ENCODE measurements at regions not wholly inside any gene's neighbourhood (a gene's known extent, or its start where the extent isn't known, plus 50 kb on each side); places are given as distances from the start of the nearest gene placed in this dataset.

DNA sequence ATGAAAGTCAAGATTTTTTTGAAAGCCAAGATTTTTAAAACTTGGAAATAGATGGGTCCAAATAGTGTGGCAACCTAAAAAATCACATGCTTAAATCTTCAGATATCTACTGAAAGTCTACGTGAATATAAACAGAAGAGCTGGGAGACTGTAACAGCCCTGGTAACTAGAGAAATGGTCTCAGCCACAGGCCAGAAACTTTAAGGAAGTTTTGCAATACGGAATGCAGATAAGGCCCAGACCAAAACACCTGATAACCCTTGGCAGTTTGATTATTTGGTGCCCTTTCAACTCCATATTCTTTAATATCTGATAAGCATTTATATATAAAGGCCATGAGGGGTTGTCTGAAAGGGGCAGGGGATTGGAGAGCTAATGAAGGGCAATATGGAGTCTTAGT lies 537.3 kb upstream of the TGFBR2 start:
- no peak for FAIRE-seq

DNA sequence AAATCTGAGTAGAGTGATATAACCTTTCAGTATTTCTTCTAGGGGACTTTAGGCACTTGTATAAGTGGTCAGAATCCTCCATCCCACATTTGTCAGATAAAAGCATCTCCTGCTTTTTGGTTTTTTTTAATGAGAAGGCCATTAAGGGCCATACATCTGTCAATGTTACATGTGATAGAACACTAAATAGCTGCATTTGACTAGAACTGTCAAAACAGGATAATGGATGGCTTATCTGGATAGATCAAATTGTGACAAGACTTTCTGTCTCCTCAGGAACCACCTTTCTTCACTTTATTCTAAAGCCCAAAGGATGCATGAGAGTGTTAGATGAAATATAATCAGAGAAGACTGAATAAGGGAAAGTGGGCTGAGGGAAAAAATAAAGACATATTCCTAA lies 533.4 kb upstream of the TGFBR2 start:
- no peak for FAIRE-seq

DNA sequence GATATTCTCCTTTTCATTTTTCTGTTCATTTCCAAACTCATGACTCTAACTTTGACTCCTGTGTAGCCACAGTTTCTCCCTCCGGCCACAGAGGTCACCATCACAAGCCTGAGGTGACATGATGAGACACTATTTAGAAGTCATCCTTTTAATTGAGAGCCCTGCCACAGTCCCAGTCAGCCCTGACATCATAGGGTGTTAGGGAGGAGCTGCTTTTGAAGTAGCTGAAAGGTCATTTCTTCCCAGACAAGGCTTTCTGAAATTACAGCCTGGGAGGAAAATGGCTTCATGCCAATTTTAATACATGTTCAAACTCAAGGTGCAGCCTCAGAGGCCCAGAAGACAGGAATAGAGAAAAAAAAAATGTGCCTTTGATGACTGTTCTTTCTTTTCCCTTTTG lies 532.8 kb upstream of the TGFBR2 start:
- no peak for FAIRE-seq

DNA sequence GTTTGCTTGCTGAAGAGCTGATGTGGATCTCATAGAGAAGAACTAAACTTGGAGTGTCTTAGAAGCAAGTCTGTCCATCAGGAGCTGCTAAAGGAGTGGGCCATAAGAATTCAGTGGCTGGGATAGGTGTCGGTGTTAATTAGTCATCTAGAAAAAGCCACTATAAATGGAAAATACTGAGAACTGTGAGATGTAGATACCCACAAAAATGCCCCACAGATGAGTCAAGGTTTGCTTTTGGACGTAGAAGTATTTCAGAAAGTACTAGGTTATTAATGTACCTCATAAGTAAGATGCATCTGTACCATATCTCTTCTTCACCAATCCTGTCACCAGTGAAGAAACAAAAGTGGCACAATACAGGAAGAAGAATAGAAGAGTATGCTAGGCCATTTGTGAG lies 530.9 kb upstream of the TGFBR2 start:
- FAIRE-seq = no peak

DNA sequence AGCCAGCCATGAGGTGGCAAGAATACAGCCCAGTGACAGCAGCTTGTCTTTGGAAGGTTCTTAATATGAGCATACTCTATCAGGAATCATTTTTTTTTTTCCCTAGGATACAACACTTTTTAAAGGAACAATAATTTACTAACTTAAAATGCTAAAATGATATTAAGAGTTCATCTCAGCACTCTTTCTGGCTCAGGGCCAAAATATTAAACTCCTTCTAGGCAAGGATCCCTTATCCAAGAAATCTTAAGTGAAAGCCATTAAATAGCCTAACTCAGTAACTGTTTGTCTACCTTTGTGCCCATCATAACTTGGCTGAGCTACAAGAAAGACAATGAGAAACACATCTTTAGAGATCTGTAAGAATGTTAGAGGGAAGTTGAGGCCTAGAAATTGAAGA lies 529.5 kb upstream of the TGFBR2 start:
- no peak for FAIRE-seq

DNA sequence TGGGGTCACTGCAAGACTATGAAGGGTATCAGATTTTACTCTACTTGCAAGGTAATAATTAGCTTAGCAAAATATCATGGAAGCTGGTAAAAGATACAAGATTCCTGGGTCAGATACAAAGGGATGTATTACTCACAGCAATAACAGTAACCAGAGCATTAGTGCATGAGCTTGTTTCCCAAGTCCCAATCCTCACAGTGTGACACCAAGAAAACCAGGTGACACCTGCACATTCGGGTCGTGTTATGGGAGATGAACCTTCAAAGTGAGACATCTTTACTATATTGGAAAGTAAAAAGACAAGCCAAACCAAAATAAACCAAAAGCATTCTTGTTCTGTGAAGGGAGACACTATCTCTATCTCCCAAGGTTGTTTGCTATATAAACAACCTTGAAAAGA lies 528.7 kb upstream of the TGFBR2 start:
- no peak for FAIRE-seq

DNA sequence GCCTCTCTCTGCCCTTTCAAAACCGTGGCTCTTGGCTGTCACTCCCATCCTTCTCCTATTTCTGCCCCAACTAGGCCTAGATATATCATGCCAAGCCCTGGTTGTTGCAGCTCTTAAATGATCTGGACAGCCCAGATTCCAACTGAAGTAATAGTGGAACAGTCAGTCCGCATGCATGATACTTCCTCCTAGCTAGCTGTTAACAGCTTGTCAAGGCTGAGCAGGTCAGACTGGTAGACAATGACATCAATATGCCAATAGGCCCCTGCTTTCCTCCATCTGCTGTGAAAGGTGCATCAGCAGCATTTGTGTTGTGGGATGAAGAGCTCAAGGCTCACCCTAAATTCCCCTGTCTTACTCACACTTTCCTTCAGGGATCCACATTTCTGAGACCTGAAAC lies 527.7 kb upstream of the TGFBR2 start:
- FAIRE-seq = no peak

DNA sequence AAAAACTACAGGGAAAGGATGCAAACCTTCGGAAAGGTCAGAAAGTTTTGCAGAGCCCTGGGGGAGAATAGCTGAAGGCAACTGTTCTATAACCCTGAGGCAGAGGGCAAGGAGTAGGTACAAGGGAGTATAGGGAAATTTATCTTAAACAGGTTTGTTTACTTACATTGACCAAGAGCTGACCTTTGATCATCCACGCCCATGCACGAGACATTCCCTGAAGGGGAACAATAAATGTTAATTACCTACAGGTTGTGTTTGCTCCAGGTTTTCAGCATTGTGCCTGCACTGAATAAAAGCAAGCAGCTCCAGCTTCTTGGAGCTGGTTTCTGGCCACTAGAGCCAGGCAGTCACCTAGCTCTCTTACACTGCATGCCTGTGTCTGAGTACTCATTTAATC lies 524.5 kb upstream of the TGFBR2 start:
- FAIRE-seq = no peak

DNA sequence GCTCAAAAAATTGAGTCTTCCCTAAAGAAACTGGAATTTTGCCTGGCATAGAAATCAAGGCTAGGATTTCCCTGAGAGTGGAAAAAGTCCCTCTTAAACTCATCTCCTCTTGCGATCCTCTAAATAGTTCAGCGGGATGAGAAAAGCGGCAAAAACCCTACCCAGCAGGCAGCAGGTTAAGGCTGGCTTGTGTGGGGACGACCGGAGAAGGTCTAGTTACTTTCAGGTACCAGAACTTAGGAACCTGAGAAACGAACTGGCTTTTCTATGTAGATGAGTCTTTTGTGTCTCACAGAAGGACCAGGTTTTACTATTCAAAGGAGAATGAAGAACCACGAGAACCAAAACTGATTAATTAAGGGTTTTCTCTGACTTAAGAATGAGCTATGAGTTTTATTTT lies 523.7 kb upstream of the TGFBR2 start:
- no peak for FAIRE-seq

DNA sequence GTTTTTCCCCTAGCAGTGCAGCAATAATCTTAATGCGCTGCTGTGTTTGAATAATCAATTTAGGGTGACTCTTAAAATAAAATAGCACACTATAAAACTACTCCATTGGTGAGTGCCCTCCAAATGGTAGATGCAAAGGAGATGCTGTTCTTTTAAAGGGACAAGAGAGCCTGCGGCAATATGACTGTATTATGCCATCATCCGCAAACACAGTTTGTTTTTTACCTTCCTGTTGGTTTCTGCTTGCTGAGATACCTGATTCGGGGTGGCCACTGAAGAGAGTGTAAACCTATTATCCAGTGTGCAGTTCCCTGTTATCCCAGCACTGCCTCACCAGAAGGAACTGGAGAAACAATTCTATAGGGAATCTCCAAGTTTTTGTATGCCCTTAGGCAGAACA lies 523.1 kb upstream of the TGFBR2 start:
- no peak for FAIRE-seq

DNA sequence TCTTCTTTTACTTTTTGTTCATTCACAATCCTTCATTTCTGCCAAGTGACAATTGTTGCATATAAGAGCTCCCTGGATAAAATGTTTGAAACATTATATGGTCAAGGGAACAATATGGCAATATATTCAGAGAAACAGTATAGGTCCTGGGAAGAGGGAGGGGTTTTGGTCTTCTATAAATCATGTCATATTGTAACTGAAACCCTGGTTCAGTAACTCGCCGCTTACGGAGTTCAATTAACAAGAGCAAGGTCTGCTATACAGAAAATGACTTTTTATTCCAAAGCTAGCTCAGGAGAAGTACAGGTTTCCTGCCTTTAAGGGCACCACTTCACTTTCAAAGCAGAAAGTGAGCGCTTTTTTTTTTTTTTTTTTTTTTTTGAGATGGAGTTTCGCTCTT lies 522.1 kb upstream of the TGFBR2 start:
- FAIRE-seq = no peak

DNA sequence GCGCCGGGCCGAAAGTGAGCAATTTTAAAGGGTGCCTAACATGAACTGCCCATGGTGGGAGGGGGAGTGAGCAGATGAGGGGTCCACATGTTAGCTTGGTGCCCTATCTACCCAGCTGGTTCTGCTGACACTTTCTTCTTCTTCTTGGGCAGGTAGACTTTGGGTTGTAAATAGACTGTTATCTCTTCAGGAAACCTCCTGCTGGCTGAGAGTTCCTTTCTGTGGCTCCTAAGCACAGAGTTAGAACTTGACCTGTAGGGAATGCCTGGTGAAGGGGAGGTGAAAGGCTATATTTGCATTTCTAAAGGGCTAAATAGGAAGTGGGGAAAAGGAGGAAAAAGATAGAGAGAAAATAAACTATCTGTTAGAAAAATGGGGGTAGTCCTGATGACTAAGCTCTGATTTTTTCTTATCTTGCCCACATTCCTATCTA lies 521.4 kb upstream of the TGFBR2 start:
- FAIRE-seq = no peak

DNA sequence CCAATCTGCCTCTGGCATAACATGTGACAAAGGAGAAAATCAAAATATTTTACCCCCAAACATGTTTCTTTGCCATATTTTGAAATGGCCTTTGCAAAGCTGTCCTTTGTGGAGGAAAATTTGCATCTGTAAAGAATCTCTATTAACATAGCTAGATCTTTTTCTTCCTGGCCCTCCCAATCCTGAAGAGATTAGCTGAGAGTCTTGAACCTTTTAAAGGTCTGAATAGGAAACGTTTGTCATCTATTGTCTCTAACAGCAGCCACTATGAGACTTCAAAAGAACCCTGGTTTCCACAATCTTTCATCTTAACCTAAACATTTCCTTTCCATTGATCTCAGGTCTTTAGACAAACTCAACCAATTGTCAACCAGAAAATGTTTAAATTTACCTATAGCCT lies 520.9 kb upstream of the TGFBR2 start:
- no peak for FAIRE-seq

DNA sequence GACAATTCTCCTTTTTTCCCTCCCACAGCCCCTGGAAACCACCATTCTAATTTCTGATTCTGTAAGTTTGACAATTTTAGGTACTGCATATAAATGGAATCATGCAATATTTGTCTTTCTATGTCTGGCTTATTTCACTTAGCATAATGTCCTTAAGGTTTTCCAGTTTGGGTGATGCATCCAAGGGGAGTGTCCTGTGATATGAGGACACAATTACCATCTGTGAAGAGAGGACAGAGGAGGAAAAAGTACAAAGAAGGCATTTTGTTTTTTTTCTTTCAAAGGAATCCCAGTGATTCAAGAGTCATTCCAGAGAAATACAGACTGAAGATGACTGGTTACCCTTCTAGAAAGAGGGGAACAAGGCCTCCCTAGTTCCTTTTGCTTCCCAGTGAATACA lies 514.7 kb upstream of the TGFBR2 start:
- no peak for FAIRE-seq

DNA sequence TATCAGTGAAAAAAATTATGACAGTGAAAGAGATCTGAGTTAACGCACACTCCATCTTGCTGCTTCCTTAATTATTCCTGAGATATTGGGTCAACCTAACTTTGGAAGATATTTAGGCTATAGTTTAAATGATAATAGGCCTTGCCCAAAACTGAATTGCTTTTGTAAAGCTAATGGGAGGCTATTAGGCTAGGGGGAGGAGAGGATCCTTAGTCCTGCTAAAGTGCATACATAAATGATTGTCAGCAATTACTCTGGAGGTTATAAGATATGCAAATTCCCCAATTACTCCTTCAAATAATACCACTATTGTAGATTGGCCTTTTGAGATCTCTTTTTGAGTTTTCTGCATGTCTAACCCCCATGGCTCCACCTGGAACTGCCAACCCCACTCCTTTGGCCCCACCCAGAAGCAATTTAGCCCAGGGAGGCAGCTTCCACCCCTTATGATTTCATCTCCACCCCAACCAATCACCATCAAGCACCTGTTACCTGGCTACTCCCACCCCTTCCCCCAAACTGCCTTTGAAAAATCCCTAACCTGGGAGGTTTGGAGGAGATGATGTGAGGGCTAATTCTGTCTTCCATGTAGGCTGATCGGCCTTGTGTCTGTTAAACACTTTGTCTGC lies 509.3 kb upstream of the TGFBR2 start:
- no peak for FAIRE-seq

DNA sequence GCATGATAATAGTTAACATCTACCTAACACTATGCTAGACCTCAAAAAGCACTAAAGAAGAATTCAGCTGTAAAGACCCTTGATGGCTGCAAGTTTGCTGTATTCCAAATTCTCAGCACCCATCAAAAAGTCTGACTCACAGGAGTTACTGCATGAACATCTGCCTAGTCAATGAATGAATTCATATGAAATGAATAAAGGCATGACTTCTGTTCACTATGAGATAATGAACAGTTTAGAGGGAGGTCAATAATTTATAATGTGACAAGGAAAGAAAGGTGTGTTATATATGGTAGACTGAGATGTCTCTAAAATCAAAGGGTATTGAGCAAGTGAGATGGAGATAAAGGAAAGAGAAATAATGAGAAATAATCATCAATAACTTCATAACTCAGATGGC lies 508.2 kb upstream of the TGFBR2 start:
- FAIRE-seq = no peak

DNA sequence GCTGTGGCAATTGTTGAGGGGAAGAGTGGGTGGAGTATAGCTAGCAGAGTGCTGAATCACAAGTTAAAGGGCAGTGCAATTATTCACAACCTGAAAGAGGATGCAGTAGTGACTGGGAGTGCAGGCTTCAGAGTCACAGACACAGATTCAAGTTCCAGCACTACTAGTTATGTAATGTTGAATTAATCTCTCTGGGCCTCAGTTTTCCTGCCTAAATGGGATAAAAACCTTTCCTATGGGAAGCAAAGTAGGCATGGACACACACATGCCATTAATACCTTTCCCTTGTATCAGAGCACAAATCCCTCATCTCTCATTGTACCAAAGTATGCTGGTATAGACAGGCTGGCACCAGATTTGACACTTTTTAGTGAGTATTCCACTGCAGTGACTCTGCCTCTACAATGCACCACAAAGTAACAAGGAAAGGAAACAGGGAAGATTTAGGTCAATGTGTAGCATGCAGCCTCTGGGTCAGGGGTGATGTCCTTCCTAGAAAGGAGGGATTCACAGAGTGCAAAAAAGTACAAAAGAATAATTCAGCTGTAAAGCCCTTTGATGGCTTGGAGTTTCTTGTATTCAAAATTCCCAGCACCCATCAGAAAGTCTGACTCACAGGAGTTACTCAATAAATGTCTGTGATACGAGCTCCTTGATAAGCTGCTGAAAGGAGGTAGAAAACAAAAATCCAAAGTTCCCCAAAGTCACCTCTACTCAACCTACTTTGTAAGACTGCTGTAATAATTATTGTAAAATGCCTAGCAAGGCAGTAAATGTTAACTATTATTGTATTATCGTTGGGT lies 507.5 kb upstream of the TGFBR2 start:
- FAIRE-seq = no peak

DNA sequence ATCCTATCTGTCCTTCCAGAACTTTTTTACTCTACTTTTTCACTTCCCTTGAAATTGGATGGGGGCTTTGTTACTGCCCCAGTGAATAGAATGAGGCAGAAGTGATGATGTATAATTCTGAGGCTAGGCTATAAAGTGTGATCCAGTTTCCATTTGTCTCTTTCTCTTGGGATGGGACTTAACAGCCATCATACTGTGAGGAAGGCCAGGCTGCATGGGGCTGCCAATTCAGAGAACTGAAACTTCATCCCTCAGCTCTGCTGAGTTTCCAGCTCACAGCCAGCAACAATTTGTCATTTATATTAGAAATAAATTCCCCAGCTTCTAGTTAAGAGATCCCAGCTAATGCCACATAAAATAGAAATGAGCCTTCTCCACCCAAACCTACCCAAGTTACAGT lies 504.0 kb upstream of the TGFBR2 start:
- no peak for FAIRE-seq

DNA sequence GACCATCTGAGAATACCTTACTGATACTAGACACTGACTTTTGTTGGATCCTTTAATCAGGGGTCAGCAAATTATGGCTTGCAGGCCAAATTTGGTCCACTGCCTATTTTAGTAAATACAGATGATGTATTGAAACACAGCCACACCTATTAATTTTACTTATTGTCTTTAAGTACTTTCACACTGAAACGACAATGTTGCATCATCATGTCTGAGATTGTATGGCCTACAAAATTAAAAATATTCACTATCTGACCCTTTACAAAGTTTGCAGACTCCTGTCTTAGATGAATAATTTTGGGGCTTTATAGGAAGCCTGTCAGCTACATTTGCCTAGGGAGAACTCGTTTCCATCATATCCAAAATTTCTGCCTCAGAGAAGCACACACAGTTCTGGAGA lies 503.2 kb upstream of the TGFBR2 start:
- no peak for FAIRE-seq

DNA sequence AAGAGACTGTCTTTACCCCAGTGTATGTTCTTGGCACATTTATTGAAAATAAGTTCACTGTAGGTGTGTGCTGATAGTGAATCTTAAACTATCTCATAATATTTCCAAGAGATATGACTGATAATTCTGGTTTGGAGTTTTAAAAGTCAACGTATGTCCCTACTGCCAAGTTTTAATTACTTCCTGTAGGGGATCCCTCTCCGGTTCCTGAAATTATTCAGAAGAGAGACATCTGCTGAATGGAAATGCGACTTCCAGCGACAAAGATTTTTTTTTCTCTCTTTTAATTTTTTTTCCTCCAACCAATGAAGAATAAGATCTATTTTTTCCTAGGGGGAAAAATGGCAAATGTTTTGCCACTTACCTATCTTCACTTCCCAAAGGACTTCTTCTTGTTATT lies 498.9 kb upstream of the TGFBR2 start:
- FAIRE-seq = no peak

DNA sequence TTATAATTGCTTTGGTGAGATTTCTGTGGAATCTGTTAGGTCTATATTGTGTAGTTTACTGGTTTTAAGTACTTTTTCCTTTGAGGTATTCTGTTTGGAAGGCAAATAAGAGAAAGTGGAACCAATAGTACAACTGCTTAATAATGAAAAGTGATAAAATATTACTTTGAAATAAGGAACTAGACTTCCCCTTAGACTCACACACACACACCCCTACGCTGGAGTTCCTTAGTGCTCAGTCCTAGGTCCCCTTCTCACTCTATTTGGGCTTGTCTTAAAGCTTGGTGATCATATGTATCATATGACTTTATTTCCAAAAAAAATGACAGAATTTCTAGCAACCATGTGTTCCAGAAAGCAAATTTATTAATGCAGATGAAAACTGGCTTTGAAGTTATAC lies 494.0 kb upstream of the TGFBR2 start:
- FAIRE-seq = no peak

DNA sequence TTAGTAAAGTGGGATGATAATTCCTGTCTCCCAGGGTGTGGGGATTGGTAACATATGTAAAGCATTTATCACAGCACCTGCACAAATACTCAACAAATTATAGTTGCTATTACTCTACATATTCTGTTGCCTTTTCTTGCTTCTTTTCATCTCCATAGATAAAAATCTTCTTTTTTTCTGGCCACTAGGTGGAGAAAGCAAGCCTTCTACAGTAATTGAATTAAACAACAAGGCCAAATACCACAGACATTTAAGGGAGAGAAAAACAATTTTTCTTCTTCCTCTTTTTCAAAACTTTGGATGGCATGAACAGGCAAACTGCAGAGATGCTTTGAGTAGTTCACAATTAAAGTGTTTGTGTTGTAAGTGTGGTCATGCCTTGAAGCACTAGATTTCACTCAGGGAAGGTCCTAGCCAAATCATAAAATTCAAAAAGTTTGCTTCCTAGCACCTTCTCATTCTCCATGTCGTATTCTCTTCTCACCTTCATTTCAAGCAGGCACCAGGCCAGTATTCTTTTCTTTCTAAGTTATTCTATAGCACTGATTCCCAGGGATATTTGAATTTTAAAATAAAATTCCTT lies 493.4 kb upstream of the TGFBR2 start:
- peak; percentile 98 for FAIRE-seq

DNA sequence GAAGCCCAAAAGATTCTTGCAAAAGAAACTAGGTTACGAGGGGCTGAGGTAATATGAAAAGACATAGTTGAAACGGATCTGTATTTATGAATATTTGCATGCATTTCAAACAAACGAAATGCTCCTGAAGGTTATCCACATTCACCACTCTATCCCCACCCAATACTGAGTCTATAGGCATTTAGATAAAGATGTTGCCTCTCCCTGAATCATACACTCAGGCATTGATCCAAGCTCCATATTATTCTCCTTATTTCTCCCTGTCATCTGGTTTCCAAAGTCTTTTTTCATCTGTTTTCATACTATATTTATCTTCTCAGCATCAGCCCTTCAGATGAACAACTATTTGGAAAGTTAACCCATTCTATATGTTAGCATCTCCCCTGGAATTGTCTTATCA lies 492.5 kb upstream of the TGFBR2 start:
- FAIRE-seq = no peak

DNA sequence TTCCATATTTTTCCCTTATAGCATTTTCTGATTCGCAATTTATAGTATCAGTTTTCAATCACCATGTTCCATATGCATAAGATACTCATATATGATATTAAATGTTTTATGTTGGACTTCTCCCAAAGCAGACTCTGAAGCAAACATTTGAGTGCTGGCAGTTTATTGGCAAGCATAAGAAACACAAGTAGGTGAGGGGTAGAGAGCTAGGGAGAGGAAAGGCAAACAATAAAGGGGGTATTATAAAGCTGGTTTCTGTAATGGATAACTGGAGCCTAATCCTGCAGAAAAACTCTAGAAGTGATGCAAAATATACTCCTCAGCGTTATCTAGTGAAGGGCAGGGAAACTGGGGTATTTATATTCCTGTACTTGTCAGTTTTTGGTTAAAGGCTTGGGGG lies 491.5 kb upstream of the TGFBR2 start:
- FAIRE-seq = no peak

DNA sequence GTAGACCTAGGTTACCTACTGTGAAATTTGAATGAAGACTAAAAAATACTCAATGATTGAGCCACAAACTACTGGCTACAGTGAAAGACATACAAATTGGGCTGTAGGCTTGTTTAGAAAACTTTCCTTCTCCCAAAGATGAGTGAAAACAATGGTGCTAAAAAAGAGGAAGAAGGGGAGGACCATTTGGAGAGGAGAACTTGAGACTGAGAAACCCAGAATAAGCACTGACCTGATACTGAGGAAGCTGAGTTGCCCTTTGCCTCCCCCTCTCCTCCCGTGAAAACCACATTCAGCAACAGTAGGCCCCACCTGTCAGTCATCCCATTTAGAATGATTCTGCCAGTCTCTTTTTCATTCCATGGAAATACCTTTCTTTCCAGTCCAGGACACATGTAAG lies 484.0 kb upstream of the TGFBR2 start:
- FAIRE-seq = no peak
